ENCODE measurements at regions not wholly inside any gene's neighbourhood (a gene's known extent, or its start where the extent isn't known, plus 50 kb on each side); places are given as distances from the start of the nearest gene placed in this dataset.

DNA sequence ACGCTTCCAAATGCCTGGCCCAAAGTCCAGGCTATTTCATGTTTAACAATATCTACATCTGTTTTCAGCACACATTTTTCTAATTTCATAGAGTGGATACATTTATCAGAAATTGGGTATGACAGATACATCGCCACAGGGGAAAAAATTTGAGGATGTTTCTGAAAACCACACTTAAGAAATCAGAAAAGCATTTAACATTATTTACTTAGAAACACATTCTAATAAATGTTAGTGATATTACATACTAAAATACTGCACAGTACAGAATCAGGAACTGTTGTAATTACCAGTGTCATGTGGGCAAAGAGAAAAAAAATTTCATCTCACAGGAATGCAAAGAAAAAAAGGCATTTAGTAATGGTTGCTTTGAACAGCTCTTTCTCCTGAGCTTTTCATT is 310.5 kb upstream of the KIF2A start:
- TF ChIP-seq REST (IDR thresholded peaks at IDR 0.05; ENCODE audit: insufficient read depth in 1 of 2, low read depth in 2 of 2, low read length in 2 of 2) (no peak), POLR2AphosphoS5 (IDR thresholded peaks at IDR 0.05; ENCODE audit: low read depth, low read length) (no peak), TAF1 (IDR thresholded peaks at IDR 0.05; ENCODE audit: borderline replicate concordance, insufficient read depth, low read length) (no peak), FOXP2 (optimal IDR thresholded peaks at IDR 0.05; ENCODE audit: borderline replicate concordance, extremely low read depth, extremely low read length, insufficient read depth) (no peak), SIN3A (IDR thresholded peaks at IDR 0.05; ENCODE audit: borderline replicate concordance, insufficient read depth, low read length) (no peak)

GRCh38 chr5:61999371-61999770 is 306.6 kb upstream of the KIF2A start:
- TF ChIP-seq REST (IDR thresholded peaks at IDR 0.05; ENCODE audit: insufficient read depth in 1 of 2, low read depth in 2 of 2, low read length in 2 of 2) (no peak), TAF1 (IDR thresholded peaks at IDR 0.05; ENCODE audit: borderline replicate concordance, insufficient read depth, low read length) (no peak), POLR2AphosphoS5 (IDR thresholded peaks at IDR 0.05; ENCODE audit: low read depth, low read length) (no peak), FOXP2 (optimal IDR thresholded peaks at IDR 0.05; ENCODE audit: borderline replicate concordance, extremely low read depth, extremely low read length, insufficient read depth) (no peak), SIN3A (IDR thresholded peaks at IDR 0.05; ENCODE audit: borderline replicate concordance, insufficient read depth, low read length) (no peak)

- TF ChIP-seq SIN3A (IDR thresholded peaks at IDR 0.05; ENCODE audit: borderline replicate concordance, insufficient read depth, low read length), result no peak
- no peak for TF ChIP-seq REST (IDR thresholded peaks at IDR 0.05; ENCODE audit: insufficient read depth in 1 of 2, low read depth in 2 of 2, low read length in 2 of 2)
- no peak for TF ChIP-seq POLR2AphosphoS5 (IDR thresholded peaks at IDR 0.05; ENCODE audit: low read depth, low read length)
These were observed 305.4 kb upstream of the KIF2A start for GRCh38 chr5:62000646-62001045.

GRCh38 chr5:62001640-62002039 is 304.4 kb upstream of the KIF2A start:
- TF ChIP-seq REST (IDR thresholded peaks at IDR 0.05; ENCODE audit: insufficient read depth in 1 of 2, low read depth in 2 of 2, low read length in 2 of 2), result no peak
- no peak for TF ChIP-seq TAF1 (IDR thresholded peaks at IDR 0.05; ENCODE audit: borderline replicate concordance, insufficient read depth, low read length)
- no peak for TF ChIP-seq SIN3A (IDR thresholded peaks at IDR 0.05; ENCODE audit: borderline replicate concordance, insufficient read depth, low read length)
- TF ChIP-seq FOXP2 (optimal IDR thresholded peaks at IDR 0.05; ENCODE audit: borderline replicate concordance, extremely low read depth, extremely low read length, insufficient read depth), result no peak
- TF ChIP-seq POLR2AphosphoS5 (IDR thresholded peaks at IDR 0.05; ENCODE audit: low read depth, low read length), result no peak

DNA sequence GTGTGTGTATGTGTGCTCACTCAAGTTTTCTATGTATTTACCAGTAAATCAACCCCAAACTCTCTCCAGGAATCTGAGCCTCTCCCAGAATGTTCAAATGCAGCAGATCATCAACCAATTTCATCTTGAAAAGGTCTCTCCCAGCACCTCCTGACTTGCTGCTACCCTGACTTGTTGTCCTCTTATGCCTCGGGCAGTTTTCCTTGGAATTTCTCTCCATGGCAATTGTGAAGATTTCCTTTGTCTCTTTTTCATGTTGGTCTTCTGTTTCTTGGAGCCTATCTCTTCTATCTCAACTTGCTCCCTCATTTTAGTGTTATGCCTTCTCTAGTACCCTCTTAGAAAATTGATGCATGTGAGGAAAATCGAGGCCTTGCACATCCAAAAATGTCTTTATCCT is 303.6 kb upstream of the KIF2A start:
- no peak for TF ChIP-seq REST (IDR thresholded peaks at IDR 0.05; ENCODE audit: insufficient read depth in 1 of 2, low read depth in 2 of 2, low read length in 2 of 2)

Measured in PFSK-1 (cell line).